Natural killer cell treated with Interleukin-12 subunit alpha and Interleukin-12 subunit beta and Interleukin-15 and Interleukin-18, amount 100 ng/mL, for 72 hours (primary cell): ENCODE measurements at regions not wholly inside any gene's neighbourhood (a gene's known extent, or its start where the extent isn't known, plus 50 kb on each side); places are given as distances from the start of the nearest gene placed in this dataset.
"Not testable (repeated sequence)": the region's sequence is repeated elsewhere in the genome, so short reads cannot be mapped to it uniquely, and the experiment has no call there.

Experiments
- ATAC-seq, 2 donors: fragments of 150-1000 bp; cut with Tn5 transposase in 1 of 2; sonication (Bioruptor Pico), chemical (Tn5 transposase) in 1 of 2; 2 replicates each; pipeline ENCODE4 v1.10.0; 2021
- DNase-seq: peaks from one replicate; pipeline ENCODE4 v3.0.0; 2022; ENCODE audit warnings: low spot score
- H3K27ac Mint-ChIP-seq, 2 donors: 1 replicate in 1 of 2; 2 replicates in 1 of 2; pipeline ENCODE4 v1.8.0; 2022; ENCODE audit warnings: mixed read lengths in 2 of 2, mild to moderate bottlenecking in 1 of 2, moderate library complexity in 1 of 2
- H3K27me3 Mint-ChIP-seq, 2 donors: 1 replicate in 1 of 2; 2 replicates in 1 of 2; pipeline ENCODE4 v1.8.0; 2022; ENCODE audit warnings: mixed read lengths in 2 of 2
- H3K36me3 Mint-ChIP-seq: one replicate; pipeline ENCODE4 v1.8.0; 2022; ENCODE audit warnings: mixed read lengths
- H3K4me1 Mint-ChIP-seq, 2 donors: 1 replicate in 1 of 2; 2 replicates in 1 of 2; pipeline ENCODE4 v1.8.0; 2022; ENCODE audit warnings: low read depth in 2 of 2, mixed read lengths in 2 of 2, mild to moderate bottlenecking in 1 of 2
- H3K4me3 Mint-ChIP-seq: one replicate; pipeline ENCODE4 v1.8.0; 2022; ENCODE audit warnings: mixed read lengths
- H3K9me3 Mint-ChIP-seq: 2 replicates; pipeline ENCODE4 v1.8.0; 2022; ENCODE audit warnings: mixed read lengths

- Mint-ChIP-seq H3K4me3 (no peak overlapping the region), H3K9me3 (peaks cover 4% of the 10 kb centered on the region), H3K27ac (no peak overlapping the region), H3K36me3 (peaks cover 5% of the 10 kb centered on the region), H3K27me3 (no peaks in the 10 kb centered on the region), H3K4me1 (no peaks in the 10 kb centered on the region)
- DNase-seq (no peak), ATAC-seq (no peak)
Measured at GRCh38 chr4:131408102-131408501, 1741.0 kb upstream of the PCDH10 start.

- DNase-seq: no peak
- H3K9me3 Mint-ChIP-seq: peaks cover 9% of the 10 kb centered on the region
- H3K4me3 Mint-ChIP-seq: no peak overlapping the region
- ATAC-seq: no peak
- no peak overlapping the region for H3K27ac Mint-ChIP-seq
- H3K27me3 Mint-ChIP-seq: no peaks in the 10 kb centered on the region
- no peaks in the 10 kb centered on the region for H3K4me1 Mint-ChIP-seq
- peaks cover 10% of the 10 kb centered on the region for H3K36me3 Mint-ChIP-seq
Measured at GRCh38 chr4:131411393-131411792, 1737.7 kb upstream of the PCDH10 start.

- H3K4me1 Mint-ChIP-seq: no peaks in the 10 kb centered on the region
- H3K27ac Mint-ChIP-seq: no peak overlapping the region
- ATAC-seq (no peak), DNase-seq (no peak)
- no peaks in the 10 kb centered on the region for H3K27me3 Mint-ChIP-seq
- H3K4me3 Mint-ChIP-seq: no peak overlapping the region
- H3K36me3 Mint-ChIP-seq: peaks cover 13% of the 10 kb centered on the region
- H3K9me3 Mint-ChIP-seq: peaks cover 16% of the 10 kb centered on the region
Measured at GRCh38 chr4:131419147-131419546, 1729.9 kb upstream of the PCDH10 start.

- Mint-ChIP-seq H3K4me3 (no peak overlapping the region), H3K9me3 (peaks cover 18% of the 10 kb centered on the region), H3K27ac (no peak overlapping the region), H3K4me1 (no peaks in the 10 kb centered on the region), H3K27me3 (no peaks in the 10 kb centered on the region), H3K36me3 (peaks cover 12% of the 10 kb centered on the region)
- DNase-seq: no peak
- ATAC-seq: no peak
Measured at GRCh38 chr4:131426023-131426758, 1722.9 kb upstream of the PCDH10 start.

GRCh38 chr4:131427000-131427399 lies 1722.1 kb upstream of the PCDH10 start:
- Mint-ChIP-seq H3K36me3 (peaks cover 6% of the 10 kb centered on the region), H3K27me3 (no peaks in the 10 kb centered on the region), H3K4me1 (no peaks in the 10 kb centered on the region), H3K9me3 (peaks cover 12% of the 10 kb centered on the region), H3K4me3 (no peak overlapping the region), H3K27ac (no peak overlapping the region)
- ATAC-seq (no peak), DNase-seq (no peak)

- Mint-ChIP-seq H3K27ac (no peak overlapping the region), H3K27me3 (no peaks in the 10 kb centered on the region), H3K4me3 (no peak overlapping the region), H3K4me1 (no peaks in the 10 kb centered on the region), H3K9me3 (peaks cover 19% of the 10 kb centered on the region), H3K36me3 (peaks cover 6% of the 10 kb centered on the region)
- DNase-seq (no peak), ATAC-seq (no peak)
Measured at GRCh38 chr4:131430302-131430701, 1718.8 kb upstream of the PCDH10 start.

- Mint-ChIP-seq H3K9me3 (peaks cover 12% of the 10 kb centered on the region), H3K4me3 (no peak overlapping the region), H3K4me1 (no peaks in the 10 kb centered on the region), H3K27me3 (no peaks in the 10 kb centered on the region), H3K27ac (no peak overlapping the region), H3K36me3 (peaks cover 23% of the 10 kb centered on the region)
- ATAC-seq (no peak), DNase-seq (no peak)
Measured at GRCh38 chr4:131441004-131441688, 1707.9 kb upstream of the PCDH10 start.

- Mint-ChIP-seq H3K4me1 (no peaks in the 10 kb centered on the region), H3K27me3 (no peaks in the 10 kb centered on the region), H3K36me3 (no peaks in the 10 kb centered on the region), H3K27ac (no peak overlapping the region), H3K9me3 (peaks cover 12% of the 10 kb centered on the region), H3K4me3 (no peak overlapping the region)
- ATAC-seq (no peak), DNase-seq (no peak)
Measured at GRCh38 chr4:131447883-131448282, 1701.2 kb upstream of the PCDH10 start.

GRCh38 chr4:131450572-131451209 lies 1698.4 kb upstream of the PCDH10 start:
- H3K27me3 Mint-ChIP-seq: no peaks in the 10 kb centered on the region
- H3K4me1 Mint-ChIP-seq: no peaks in the 10 kb centered on the region

GRCh38 chr4:131459430-131460101 lies 1689.5 kb upstream of the PCDH10 start:
- Mint-ChIP-seq H3K4me3 (no peak overlapping the region), H3K27me3 (no peaks in the 10 kb centered on the region), H3K36me3 (no peaks in the 10 kb centered on the region), H3K27ac (no peak overlapping the region), H3K4me1 (no peaks in the 10 kb centered on the region), H3K9me3 (peaks cover 3% of the 10 kb centered on the region)
- no peak for ATAC-seq
- DNase-seq: no peak

More at GRCh38 chr4:131450572-131451209, 1698.4 kb upstream of the PCDH10 start:
- Mint-ChIP-seq H3K9me3 (peaks cover 12% of the 10 kb centered on the region), H3K36me3 (no peaks in the 10 kb centered on the region), H3K4me3 (no peak overlapping the region), H3K27ac (no peak overlapping the region)
- DNase-seq (no peak), ATAC-seq (no peak)

- Mint-ChIP-seq H3K27me3 (no peaks in the 10 kb centered on the region), H3K27ac (no peak overlapping the region), H3K4me3 (no peak overlapping the region), H3K4me1 (no peaks in the 10 kb centered on the region), H3K9me3 (peaks cover 18% of the 10 kb centered on the region), H3K36me3 (peaks cover 12% of the 10 kb centered on the region)
- DNase-seq (no peak), ATAC-seq (no peak)
Measured at GRCh38 chr4:131470360-131470759, 1678.7 kb upstream of the PCDH10 start.

GRCh38 chr4:131488772-131489171 lies 1660.3 kb upstream of the PCDH10 start:
- Mint-ChIP-seq H3K36me3 (no peaks in the 10 kb centered on the region), H3K4me3 (no peak overlapping the region), H3K27me3 (no peaks in the 10 kb centered on the region), H3K9me3 (no peaks in the 10 kb centered on the region), H3K27ac (no peak overlapping the region), H3K4me1 (no peaks in the 10 kb centered on the region)
- DNase-seq: no peak
- no peak for ATAC-seq

- H3K9me3 Mint-ChIP-seq, H3K27me3 Mint-ChIP-seq, H3K27ac Mint-ChIP-seq, DNase-seq, H3K4me3 Mint-ChIP-seq, H3K36me3 Mint-ChIP-seq, ATAC-seq, H3K4me1 Mint-ChIP-seq: not testable (repeated sequence)
Measured at GRCh38 chr4:131496211-131496610, 1652.9 kb upstream of the PCDH10 start.
